ENCODE measurements at regions not wholly inside any gene's neighbourhood (a gene's known extent, or its start where the extent isn't known, plus 50 kb on each side); places are given as distances from the start of the nearest gene placed in this dataset.

DNA sequence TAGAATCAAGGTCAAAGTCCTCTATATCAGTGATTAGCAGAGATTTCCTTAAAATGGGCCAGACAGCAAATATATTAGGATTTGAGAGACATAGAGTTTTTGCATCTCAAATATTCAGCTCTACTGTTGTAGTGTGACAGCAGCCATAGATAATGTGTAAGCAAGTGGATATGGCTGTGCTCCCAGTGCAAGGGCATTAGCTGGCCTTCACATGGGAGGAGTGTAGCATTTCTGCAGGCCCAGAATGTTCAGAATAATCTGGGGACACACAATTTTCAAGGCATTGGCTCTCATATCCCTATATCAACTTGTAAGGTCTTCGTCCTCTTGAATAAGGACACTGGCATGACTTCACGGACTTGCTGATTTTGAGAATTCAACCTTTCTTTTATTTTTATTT, 402.3 kb upstream of the ADAMTS5 start:
- TF ChIP-seq POLR2A (IDR thresholded peaks at IDR 0.05; ENCODE audit: low read length) (no peak), GATA1 (IDR thresholded peaks at IDR 0.05; ENCODE audit: low read depth, low read length) (no peak)
